K562 (cell line): ENCODE measurements at regions not wholly inside any gene's neighbourhood (a gene's known extent, or its start where the extent isn't known, plus 50 kb on each side); places are given as distances from the start of the nearest gene placed in this dataset.
"Not testable (repeated sequence)": the region's sequence is repeated elsewhere in the genome, so short reads cannot be mapped to it uniquely, and the experiment has no call there.

Experiments
- ATAC-seq: fragments of 200-7000 bp; cut with Tn5 transposase; 3 replicates; pipeline ENCODE4 v1.9.1; 2020; ENCODE audit warnings: moderate library complexity
- BruUV-seq: library from RNA; stranded (reverse); fragments of 400-500 nt; replicated peaks from 2 replicates; lab custom pipeline; 2021; lab: Mats Ljungman, UMichigan
- CTCF ChIA-PET: fragments of 300-600 bp; formaldehyde crosslinking; extraction: SDS; loops from one replicate; lab custom pipeline; 2021; ENCODE audit warnings: low intra/inter-chr PET ratio; lab: Yijun Ruan, JAX
- POLR2A ChIA-PET: fragments of 300-600, 350-650 bp; sonication (Branson Sonifier 250); formaldehyde crosslinking; extraction: SDS; loops from one replicate; lab custom pipeline; 2021; ENCODE audit warnings: antibody characterized with exemption, inconsistent platforms; lab: Yijun Ruan, JAX
- DNase-seq, 4 experiments: peaks; one replicate each; pipeline versions ENCODE4 v3.0.0 to v3.0.0-alpha.2; 2011 to 2018; ENCODE audit warnings: low spot score in 3 of 4, mixed read lengths in 3 of 4; ENCODE audit errors: extremely low read depth in 1 of 4
- FAIRE-seq: peaks from 2 replicates; lab custom pipeline; 2011; peaks lifted over from hg19 to GRCh38; lab: Jason Lieb, UNC
- H2AFZ ChIP-seq: 2 replicates; pipeline ENCODE4 v1.6.0; 2011; ENCODE audit warnings: low read depth, low read length, control low read depth, inconsistent platforms
- H3K27ac ChIP-seq: fragments of 200-600 bp; 3 replicates; pipeline ENCODE4 v1.8.0; 2011; ENCODE audit warnings: low read depth, mild to moderate bottlenecking, control low read depth, inconsistent platforms, low read length, moderate library complexity, mixed read lengths; ENCODE audit errors: extremely low read depth
- H3K27me3 ChIP-seq, 2 experiments: fragments of 300-600 bp in 1 of 2; 2 replicates in 1 of 2; 3 replicates in 1 of 2; pipeline versions ENCODE4 v1.6.0 to v1.8.0; 2011; ENCODE audit warnings: inconsistent platforms in 2 of 2, low read length in 2 of 2, mild to moderate bottlenecking in 1 of 2, mixed read lengths in 1 of 2, moderate library complexity in 1 of 2; ENCODE audit not compliant: control insufficient read depth in 2 of 2, insufficient read depth in 2 of 2
- H3K36me3 ChIP-seq: fragments of 300-600 bp; 3 replicates; pipeline ENCODE4 v1.8.0; 2011; ENCODE audit warnings: mild to moderate bottlenecking, low read length, inconsistent platforms; ENCODE audit not compliant: control insufficient read depth, insufficient read depth
- H3K4me1 ChIP-seq, 2 experiments: fragments of 200-600 bp in 1 of 2; replicated peaks in 1 of 2; 2 replicates in 1 of 2; 3 replicates in 1 of 2; pipeline versions ENCODE4 v1.5.1 to v1.8.0; 2011; ENCODE audit warnings: inconsistent platforms in 2 of 2, low read length in 2 of 2, mild to moderate bottlenecking in 1 of 2, mixed read lengths in 1 of 2, moderate library complexity in 1 of 2; ENCODE audit not compliant: control insufficient read depth in 2 of 2, insufficient read depth in 2 of 2
- H3K4me2 ChIP-seq: 2 replicates; pipeline ENCODE4 v1.6.1; 2011; ENCODE audit warnings: low read length, control low read depth, inconsistent platforms, mixed read lengths; ENCODE audit not compliant: insufficient read depth
- H3K4me3 ChIP-seq: fragments of 200-600 bp; sonication (generic), shearing (Covaris generic); 2 replicates; pipeline ENCODE4 v1.5.1; 2016; ENCODE audit warnings: control low read depth, inconsistent platforms
- H3K79me2 ChIP-seq: fragments of 200-600 bp; 3 replicates; pipeline ENCODE4 v1.8.0; 2011; ENCODE audit warnings: low read length, inconsistent platforms; ENCODE audit not compliant: control insufficient read depth, insufficient read depth
- H3K9ac ChIP-seq, 2 experiments: 2 replicates each; pipeline versions ENCODE4 v1.6.0 to v1.6.1; 2011; ENCODE audit warnings: low read depth in 2 of 2, low read length in 2 of 2, control low read depth in 1 of 2, inconsistent platforms in 1 of 2, mild to moderate bottlenecking in 1 of 2, mixed read lengths in 1 of 2; ENCODE audit not compliant: insufficient read depth in 1 of 2
- H3K9me1 ChIP-seq: one replicate; pipeline ENCODE4 v1.6.0; 2011; ENCODE audit warnings: inconsistent platforms, mild to moderate bottlenecking, low read length, moderate library complexity; ENCODE audit not compliant: control insufficient read depth, insufficient read depth
- H3K9me3 ChIP-seq: replicated peaks from 2 replicates; pipeline ENCODE4 v1.5.1; 2011; ENCODE audit warnings: low read depth, low read length, inconsistent platforms; ENCODE audit not compliant: control insufficient read depth, insufficient read depth
- H4K20me1 ChIP-seq: replicated peaks from 2 replicates; pipeline ENCODE4 v1.6.1; 2011; ENCODE audit warnings: low read length, inconsistent platforms, mixed read lengths; ENCODE audit not compliant: control insufficient read depth, insufficient read depth
- BRD9 ChIP-seq: fragments of 450-650 bp; IDR thresholded peaks from 2 replicates; pipeline ENCODE4 v1.6.1; 2018; ENCODE audit warnings: low read depth; ENCODE audit not compliant: partially characterized antibody
- GABPA ChIP-seq: fragments of 200-800 bp; sonication (Bioruptor generic); conservative IDR thresholded peaks from 2 replicates; pipeline ENCODE4 v1.6.1; 2016; ENCODE audit warnings: low read depth, missing genetic modification characterization, missing compliant biosample characterization
- GATAD2A ChIP-seq: fragments of 450-650 bp; IDR thresholded peaks from 2 replicates; pipeline ENCODE4 v1.6.1; 2017
- ZZZ3 ChIP-seq: fragments of 450-650 bp; IDR thresholded peaks from 2 replicates; pipeline ENCODE4 v1.6.1; 2016; ENCODE audit warnings: antibody characterized with exemption, mild to moderate bottlenecking, moderate library complexity
- WGBS: fragments of 100-300 bp; shearing (Covaris generic); methylation state at CpG from one replicate; pipeline ENCODE4 v1.1.6; 2016; ENCODE audit warnings: low coverage, mixed read lengths; ENCODE audit not compliant: insufficient coverage; ENCODE audit errors: missing lambda C conversion rate; 5-methylcytosine and 5-hydroxymethylcytosine counted together
- in situ Hi-C: fragments of 300-500 bp; cut with MboI; formaldehyde crosslinking; loops from 4 replicates; pipeline ENCODE4 v1.15.0; 2018; ENCODE audit warnings: inconsistent platforms, mixed read lengths
- intact Hi-C: fragments of 100-400 bp; cut with micrococcal nuclease; formaldehyde crosslinking; loops from 2 replicates; pipeline ENCODE4 v1.14.2; 2022
- TF ChIP-seq, protein P1 (sequence below): fragments of 250-450 bp; sonication (Bioruptor Pico); IDR thresholded peaks from 2 replicates; pipeline ENCODE4 v1.5.0; 2021; ENCODE audit warnings: mild to moderate bottlenecking, moderate library complexity

DNA sequence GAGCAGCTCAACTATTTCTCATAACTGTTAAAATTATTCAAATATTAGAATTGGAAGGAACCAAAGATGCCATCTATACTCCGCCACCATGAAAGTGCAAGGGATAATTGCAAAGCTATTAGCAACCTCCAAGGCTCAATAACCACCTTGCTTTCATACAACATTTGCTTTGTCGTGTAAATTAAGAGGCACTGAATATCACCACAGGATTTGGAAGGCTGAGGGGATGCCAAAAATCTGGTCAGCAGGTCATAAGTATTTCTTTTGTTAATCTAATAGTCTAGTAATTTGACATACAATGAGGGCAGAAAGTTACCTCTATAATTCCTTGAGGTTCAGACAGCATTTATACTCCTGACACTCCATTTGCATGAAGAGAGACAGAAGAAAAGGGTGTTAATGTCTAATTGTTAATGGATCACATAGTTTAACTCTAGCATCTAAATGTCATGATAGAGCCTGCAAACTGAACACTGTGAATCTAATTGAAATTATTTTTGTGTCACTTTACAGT, 200.9 kb upstream of the DIAPH2 start (continued):
- TF ChIP-seq, protein P1, sequence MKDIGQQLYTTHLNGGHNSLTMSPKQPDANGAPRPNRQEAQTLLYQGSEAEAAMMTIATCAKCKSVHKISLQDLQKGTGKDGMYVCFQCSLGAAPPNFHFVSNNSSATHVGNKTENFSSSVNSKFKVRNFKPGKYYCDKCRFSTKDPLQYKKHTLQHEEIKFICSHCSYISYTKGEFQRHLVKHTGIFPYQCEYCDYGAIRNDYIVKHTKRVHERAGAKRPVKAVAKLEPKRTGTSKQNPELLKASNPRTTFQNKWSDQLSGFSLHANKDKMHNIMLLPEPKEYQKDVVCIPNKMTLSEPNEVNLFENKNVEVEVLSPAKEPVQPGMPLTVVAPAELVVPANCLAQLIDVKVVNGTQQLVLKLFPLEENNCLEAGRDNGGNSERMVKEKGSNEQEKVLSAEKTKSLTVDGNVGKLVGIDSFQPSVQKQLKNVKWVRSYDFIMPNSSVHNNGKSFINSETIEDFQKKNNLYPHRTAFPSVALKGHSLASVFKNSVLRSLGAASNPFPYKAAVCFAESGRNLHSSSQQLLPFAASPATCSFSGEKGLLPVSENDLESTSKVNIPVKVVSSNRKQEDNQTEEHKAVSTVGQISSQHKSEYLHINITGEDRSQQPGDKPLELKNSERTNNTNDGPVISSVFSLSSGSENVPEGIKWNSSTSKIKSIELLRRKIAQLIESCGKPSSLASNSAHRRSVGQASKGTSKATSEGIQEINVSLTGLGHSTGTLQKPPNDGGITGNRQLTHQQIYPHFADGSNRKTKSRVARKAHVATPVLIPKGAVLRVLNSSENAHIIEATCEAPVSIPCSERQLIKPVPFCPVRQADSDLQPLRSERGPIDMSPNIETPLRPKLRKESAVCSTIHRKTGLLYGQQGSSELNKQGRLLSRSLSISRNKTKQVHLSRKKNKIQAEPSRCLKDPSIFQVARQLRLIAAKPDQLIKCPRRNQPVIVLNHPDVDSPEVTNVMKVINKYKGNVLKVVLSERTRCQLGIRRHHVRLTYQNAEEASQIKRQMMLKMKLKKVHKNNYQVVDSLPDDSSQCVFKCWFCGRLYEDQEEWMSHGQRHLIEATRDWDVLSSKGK (CRISPR knock-in tag) = no peak
- TF ChIP-seq GABPA (tag) (no peak), BRD9 (no peak), ZZZ3 (no peak), GATAD2A (no peak)
- TF ChIP-seq, all 486 proteins: peak for 0

DNA sequence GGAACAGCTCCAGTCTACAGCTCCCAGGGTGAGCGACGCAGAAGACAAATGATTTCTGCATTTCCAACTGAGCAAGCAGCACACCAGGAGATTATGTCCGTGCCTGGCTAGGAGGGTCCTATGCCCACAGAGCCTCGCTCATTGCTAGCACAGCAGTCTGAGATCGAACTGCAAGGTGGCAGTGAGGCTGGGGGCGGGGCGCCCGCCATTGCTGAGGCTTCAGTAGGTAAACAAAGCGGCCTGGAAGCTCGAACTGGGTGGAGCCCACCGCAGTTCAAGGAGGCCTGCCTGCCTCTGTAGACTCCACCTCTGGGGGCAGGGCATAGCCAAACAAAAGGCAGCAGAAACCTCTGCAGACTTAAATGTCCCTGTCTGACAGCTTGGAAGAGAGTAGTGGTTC, 198.0 kb upstream of the DIAPH2 start:
- not testable (repeated sequence) for FAIRE-seq

More for the DNA sequence above, 198.0 kb upstream of the DIAPH2 start:
- H3K79me2 ChIP-seq, H3K4me1 ChIP-seq, H3K27me3 ChIP-seq, DNase-seq, H3K4me2 ChIP-seq, in situ Hi-C loops, BruUV-seq, ATAC-seq, H3K9ac ChIP-seq, H2AFZ ChIP-seq, H3K4me3 ChIP-seq, POLR2A ChIA-PET, H3K9me3 ChIP-seq, intact Hi-C loops, CTCF ChIA-PET, H3K27ac ChIP-seq, H3K9me1 ChIP-seq, H4K20me1 ChIP-seq, H3K36me3 ChIP-seq: not testable (repeated sequence)
- 0% methylated on average over 9 of the region's 11 CpGs for WGBS
